ENCODE measurements at regions not wholly inside any gene's neighbourhood (a gene's known extent, or its start where the extent isn't known, plus 50 kb on each side); places are given as distances from the start of the nearest gene placed in this dataset.

GRCh38 chr6:77131426-77131825 is 331.9 kb downstream of the HTR1B start:
- Histone ChIP-seq H3K27me3 (replicated peaks; ENCODE audit: control insufficient read depth, insufficient read depth, low read length) (no peaks in the 10 kb centered on the region), H3K36me3 (ENCODE audit: control insufficient read depth, insufficient read depth, low read length) (no peaks in the 10 kb centered on the region), H3K4me3 (replicated peaks; ENCODE audit: low read depth, low read length) (no peak overlapping the region)
- no peak for TF ChIP-seq CTCF (IDR thresholded peaks at IDR 0.05; ENCODE audit: insufficient read depth, low read length, poor library complexity, severe bottlenecking)
- DNase-seq (ENCODE audit: extremely low read depth, insufficient read length): no peak

- no peaks in the 10 kb centered on the region for H3K36me3 ChIP-seq (ENCODE audit: control insufficient read depth, insufficient read depth, low read length)
- TF ChIP-seq CTCF (IDR thresholded peaks at IDR 0.05; ENCODE audit: insufficient read depth, low read length, poor library complexity, severe bottlenecking): no peak
- DNase-seq (ENCODE audit: extremely low read depth, insufficient read length): no peak
- no peak overlapping the region for H3K4me3 ChIP-seq (replicated peaks; ENCODE audit: low read depth, low read length)
- H3K27me3 ChIP-seq (replicated peaks; ENCODE audit: control insufficient read depth, insufficient read depth, low read length): no peaks in the 10 kb centered on the region
Observed at GRCh38 chr6:77124604-77125003, 338.7 kb downstream of the HTR1B start.

GRCh38 chr6:77123527-77123926 is 339.8 kb downstream of the HTR1B start:
- no peak for TF ChIP-seq CTCF (IDR thresholded peaks at IDR 0.05; ENCODE audit: insufficient read depth, low read length, poor library complexity, severe bottlenecking)
- DNase-seq (ENCODE audit: extremely low read depth, insufficient read length): no peak

DNA sequence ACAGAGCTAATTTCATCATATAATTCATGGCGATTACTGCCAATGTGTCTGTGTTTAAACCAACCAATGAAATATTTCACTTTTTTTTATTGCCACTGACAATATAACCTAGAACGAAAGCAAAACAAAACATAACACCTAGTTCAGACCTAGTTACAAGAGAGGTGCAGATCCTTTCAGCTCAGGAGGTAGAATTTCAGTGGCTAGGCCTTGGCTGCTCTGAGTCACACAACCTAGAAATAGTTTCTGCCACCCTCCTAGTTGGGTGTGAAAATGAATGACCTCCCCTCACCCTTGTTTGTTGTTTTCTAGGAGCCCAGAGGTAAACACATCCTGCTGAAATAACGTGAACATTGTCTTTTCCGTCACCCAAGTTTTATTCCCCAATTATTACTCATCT is 356.3 kb downstream of the HTR1B start:
- no peak for TF ChIP-seq CTCF (IDR thresholded peaks at IDR 0.05; ENCODE audit: insufficient read depth, low read length, poor library complexity, severe bottlenecking)
- no peak for DNase-seq (ENCODE audit: extremely low read depth, insufficient read length)
- Histone ChIP-seq H3K27me3 (replicated peaks; ENCODE audit: control insufficient read depth, insufficient read depth, low read length) (no peaks in the 10 kb centered on the region), H3K4me3 (replicated peaks; ENCODE audit: low read depth, low read length) (no peak overlapping the region), H3K36me3 (ENCODE audit: control insufficient read depth, insufficient read depth, low read length) (no peaks in the 10 kb centered on the region)

More at GRCh38 chr6:77123527-77123926, 339.8 kb downstream of the HTR1B start:
- no peaks in the 10 kb centered on the region for H3K27me3 ChIP-seq (replicated peaks; ENCODE audit: control insufficient read depth, insufficient read depth, low read length)
- H3K36me3 ChIP-seq (ENCODE audit: control insufficient read depth, insufficient read depth, low read length): no peaks in the 10 kb centered on the region
- H3K4me3 ChIP-seq (replicated peaks; ENCODE audit: low read depth, low read length): no peak overlapping the region

DNA sequence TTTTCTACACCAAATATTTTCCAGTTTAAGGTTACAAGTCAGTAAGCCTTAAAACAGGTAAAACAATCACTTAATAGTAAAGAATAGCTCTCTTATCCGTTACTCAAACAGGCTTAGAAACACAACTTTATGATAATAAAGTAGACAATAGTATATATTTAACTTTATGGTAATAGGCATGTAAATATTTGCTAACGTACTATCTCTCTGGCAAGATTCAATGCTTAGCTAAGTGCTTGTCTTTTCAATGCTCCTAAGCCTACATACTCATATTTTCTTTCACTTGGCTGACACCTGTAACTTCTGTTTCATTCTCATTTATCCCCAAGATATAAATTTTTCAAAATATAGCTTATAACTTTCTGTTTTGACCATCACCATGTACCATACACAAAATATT is 358.2 kb downstream of the HTR1B start:
- Histone ChIP-seq H3K27me3 (replicated peaks; ENCODE audit: control insufficient read depth, insufficient read depth, low read length) (no peaks in the 10 kb centered on the region), H3K36me3 (ENCODE audit: control insufficient read depth, insufficient read depth, low read length) (no peaks in the 10 kb centered on the region), H3K4me3 (replicated peaks; ENCODE audit: low read depth, low read length) (no peak overlapping the region)
- no peak for TF ChIP-seq CTCF (IDR thresholded peaks at IDR 0.05; ENCODE audit: insufficient read depth, low read length, poor library complexity, severe bottlenecking)
- DNase-seq (ENCODE audit: extremely low read depth, insufficient read length): no peak

DNA sequence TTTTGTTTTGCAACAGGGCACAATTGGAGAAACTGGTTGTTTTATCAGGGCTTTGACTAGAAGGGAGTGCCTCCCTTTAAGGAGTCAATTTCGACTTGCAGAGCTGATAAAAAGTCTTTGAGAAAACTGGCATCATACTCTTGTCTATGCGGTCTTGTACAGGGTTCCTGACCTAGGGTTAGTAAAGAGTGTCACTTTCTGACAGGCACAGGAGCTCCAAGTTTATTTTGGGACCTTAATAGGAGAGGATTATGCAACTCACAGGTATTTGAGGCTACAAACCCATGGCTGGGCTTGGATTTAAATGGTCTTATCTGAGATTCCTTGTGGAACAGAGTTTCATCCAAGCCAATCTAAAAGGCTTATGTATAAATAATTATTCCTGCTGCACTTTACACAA is 365.4 kb downstream of the HTR1B start:
- DNase-seq (ENCODE audit: extremely low read depth, insufficient read length): no peak
- H3K4me3 ChIP-seq (replicated peaks; ENCODE audit: low read depth, low read length): no peak overlapping the region
- no peaks in the 10 kb centered on the region for H3K27me3 ChIP-seq (replicated peaks; ENCODE audit: control insufficient read depth, insufficient read depth, low read length)
- TF ChIP-seq CTCF (IDR thresholded peaks at IDR 0.05; ENCODE audit: insufficient read depth, low read length, poor library complexity, severe bottlenecking): no peak
- H3K36me3 ChIP-seq (ENCODE audit: control insufficient read depth, insufficient read depth, low read length): no peaks in the 10 kb centered on the region
